ENCODE measurements at regions not wholly inside any gene's neighbourhood (a gene's known extent, or its start where the extent isn't known, plus 50 kb on each side); places are given as distances from the start of the nearest gene placed in this dataset.

DNA sequence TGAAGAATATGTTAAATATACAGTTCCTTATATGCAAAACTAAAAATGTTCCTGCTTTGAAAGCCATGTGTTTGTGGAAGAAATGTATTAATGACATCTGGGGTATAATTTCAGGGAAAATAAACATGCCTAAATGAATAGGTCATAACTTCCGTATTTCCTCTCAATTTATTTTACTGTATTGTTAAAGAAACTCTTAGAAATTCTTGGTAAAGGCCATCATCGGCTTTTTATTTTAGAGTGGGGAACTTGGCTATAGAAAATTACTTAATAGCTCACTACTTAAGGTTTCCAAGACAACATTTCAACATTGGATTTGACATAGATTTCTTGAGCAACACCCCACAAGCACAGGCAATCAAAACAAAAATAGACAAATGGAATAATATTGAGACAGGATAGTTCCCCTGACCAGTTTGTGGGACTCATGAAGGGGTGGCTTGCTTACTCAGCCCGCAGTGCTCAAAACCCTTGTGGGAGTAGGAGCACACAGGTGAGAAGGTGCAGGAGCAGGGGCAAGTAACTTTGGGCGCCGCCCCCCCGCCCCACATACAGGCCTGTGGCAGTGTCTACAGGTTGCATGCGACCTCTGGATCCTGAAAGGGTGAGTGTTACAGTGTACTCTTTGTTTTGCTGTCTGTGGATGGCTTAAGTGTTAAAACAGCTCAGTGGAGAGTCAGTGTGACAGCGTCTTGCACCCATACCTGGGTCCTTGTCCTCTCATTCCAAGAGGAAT, 891.4 kb upstream of the C9orf72 start:
- Histone ChIP-seq H3K27ac (ENCODE audit: low read depth, low read length) (no peak overlapping the region), H3K4me1 (ENCODE audit: control insufficient read depth, low read length) (no peaks in the 10 kb centered on the region)

DNA sequence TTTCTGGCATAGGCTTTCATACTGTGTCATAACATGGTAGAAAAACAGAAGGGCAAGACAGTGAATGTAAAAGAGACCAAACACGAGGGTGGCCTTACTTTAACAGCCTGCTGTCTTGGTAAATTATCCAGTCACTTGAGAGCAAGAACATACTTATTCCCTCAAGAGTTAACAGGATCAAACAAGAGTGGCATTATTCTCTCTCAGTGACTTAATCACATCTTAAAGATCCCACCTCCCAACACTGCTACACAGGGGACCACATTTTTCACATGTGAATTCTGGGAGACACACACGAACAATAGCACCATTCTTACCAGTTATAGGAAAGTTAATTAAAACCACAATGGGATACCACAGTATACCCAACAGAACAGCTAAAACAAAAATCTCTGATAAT, 898.0 kb upstream of the C9orf72 start:
- H3K4me1 ChIP-seq (ENCODE audit: control insufficient read depth, low read length): no peaks in the 10 kb centered on the region
- no peaks in the 10 kb centered on the region for H3F3A ChIP-seq (ENCODE audit: control insufficient read depth, insufficient read depth)
- TF ChIP-seq, protein P1, sequence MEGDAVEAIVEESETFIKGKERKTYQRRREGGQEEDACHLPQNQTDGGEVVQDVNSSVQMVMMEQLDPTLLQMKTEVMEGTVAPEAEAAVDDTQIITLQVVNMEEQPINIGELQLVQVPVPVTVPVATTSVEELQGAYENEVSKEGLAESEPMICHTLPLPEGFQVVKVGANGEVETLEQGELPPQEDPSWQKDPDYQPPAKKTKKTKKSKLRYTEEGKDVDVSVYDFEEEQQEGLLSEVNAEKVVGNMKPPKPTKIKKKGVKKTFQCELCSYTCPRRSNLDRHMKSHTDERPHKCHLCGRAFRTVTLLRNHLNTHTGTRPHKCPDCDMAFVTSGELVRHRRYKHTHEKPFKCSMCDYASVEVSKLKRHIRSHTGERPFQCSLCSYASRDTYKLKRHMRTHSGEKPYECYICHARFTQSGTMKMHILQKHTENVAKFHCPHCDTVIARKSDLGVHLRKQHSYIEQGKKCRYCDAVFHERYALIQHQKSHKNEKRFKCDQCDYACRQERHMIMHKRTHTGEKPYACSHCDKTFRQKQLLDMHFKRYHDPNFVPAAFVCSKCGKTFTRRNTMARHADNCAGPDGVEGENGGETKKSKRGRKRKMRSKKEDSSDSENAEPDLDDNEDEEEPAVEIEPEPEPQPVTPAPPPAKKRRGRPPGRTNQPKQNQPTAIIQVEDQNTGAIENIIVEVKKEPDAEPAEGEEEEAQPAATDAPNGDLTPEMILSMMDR (IDR thresholded peaks at IDR 0.05; ENCODE audit: low read depth, low read length, poor library complexity, severe bottlenecking): no peak
- no peak for TF ChIP-seq EZH2phosphoT487 (IDR thresholded peaks at IDR 0.05; ENCODE audit: borderline replicate concordance, low read length)
- H3K36me3 ChIP-seq (ENCODE audit: control insufficient read depth, low read length): no peaks in the 10 kb centered on the region
- H3K9me3 ChIP-seq (ENCODE audit: control insufficient read depth, insufficient read depth, low read length): no peaks in the 10 kb centered on the region
- no peaks in the 10 kb centered on the region for H4K20me1 ChIP-seq (ENCODE audit: control insufficient read depth, insufficient read depth, low read depth, low read length)
- H3K4me2 ChIP-seq (ENCODE audit: low read length): no peak overlapping the region
- no peak overlapping the region for H3K4me3 ChIP-seq (ENCODE audit: low read length)
- no peaks in the 10 kb centered on the region for H3K27me3 ChIP-seq (ENCODE audit: control insufficient read depth, low read length)
- H3K79me2 ChIP-seq (ENCODE audit: control insufficient read depth, low read length): no peaks in the 10 kb centered on the region
- no peaks in the 10 kb centered on the region for H3K9me2 ChIP-seq (replicated peaks; ENCODE audit: control insufficient read depth, low read length)
- H3K27ac ChIP-seq (ENCODE audit: low read depth, low read length): no peak overlapping the region

More for the DNA sequence above, 891.4 kb upstream of the C9orf72 start:
- H3K27me3 ChIP-seq (ENCODE audit: control insufficient read depth, low read length): no peaks in the 10 kb centered on the region
- TF ChIP-seq, protein P1 (IDR thresholded peaks at IDR 0.05; ENCODE audit: low read depth, low read length, poor library complexity, severe bottlenecking): no peak
- no peak for TF ChIP-seq EZH2phosphoT487 (IDR thresholded peaks at IDR 0.05; ENCODE audit: borderline replicate concordance, low read length)
- H3F3A ChIP-seq (ENCODE audit: control insufficient read depth, insufficient read depth): no peaks in the 10 kb centered on the region
- no peak overlapping the region for H3K4me3 ChIP-seq (ENCODE audit: low read length)
- H3K9me2 ChIP-seq (replicated peaks; ENCODE audit: control insufficient read depth, low read length): no peaks in the 10 kb centered on the region
- H3K4me2 ChIP-seq (ENCODE audit: low read length): no peak overlapping the region
- H3K9me3 ChIP-seq (ENCODE audit: control insufficient read depth, insufficient read depth, low read length): no peaks in the 10 kb centered on the region
- no peaks in the 10 kb centered on the region for H3K79me2 ChIP-seq (ENCODE audit: control insufficient read depth, low read length)
- no peaks in the 10 kb centered on the region for H3K36me3 ChIP-seq (ENCODE audit: control insufficient read depth, low read length)
- no peaks in the 10 kb centered on the region for H4K20me1 ChIP-seq (ENCODE audit: control insufficient read depth, insufficient read depth, low read depth, low read length)

DNA sequence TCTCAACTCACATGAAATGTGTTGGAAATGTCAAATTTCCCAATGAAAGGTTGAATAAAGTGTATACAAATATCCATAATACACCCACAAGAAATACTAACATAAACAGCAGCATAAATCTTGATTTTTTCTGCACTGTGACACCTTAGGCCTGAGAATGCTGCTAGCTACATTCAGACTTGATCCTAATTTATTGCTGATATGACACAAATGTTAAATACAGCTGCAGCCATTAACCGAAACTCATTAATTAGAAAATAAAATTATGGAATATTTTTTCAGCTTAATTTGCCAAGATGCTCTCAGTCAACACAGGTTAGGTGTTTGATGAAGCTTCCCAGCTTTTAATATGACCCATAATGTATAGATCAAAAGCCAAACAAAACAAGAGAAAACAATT, 914.3 kb upstream of the C9orf72 start:
- H3F3A ChIP-seq (ENCODE audit: control insufficient read depth, insufficient read depth): no peaks in the 10 kb centered on the region
- TF ChIP-seq EZH2phosphoT487 (IDR thresholded peaks at IDR 0.05; ENCODE audit: borderline replicate concordance, low read length): no peak
- TF ChIP-seq, protein P1 (IDR thresholded peaks at IDR 0.05; ENCODE audit: low read depth, low read length, poor library complexity, severe bottlenecking): no peak
- no peak overlapping the region for H3K4me2 ChIP-seq (ENCODE audit: low read length)
- H3K27me3 ChIP-seq (ENCODE audit: control insufficient read depth, low read length): no peaks in the 10 kb centered on the region
- 0 out of 2 replicates have a peak, but pooled peaks cover 4% of the 10 kb centered on the region for H3K9me3 ChIP-seq (ENCODE audit: control insufficient read depth, insufficient read depth, low read length)
- H3K4me3 ChIP-seq (ENCODE audit: low read length): no peak overlapping the region
- no peaks in the 10 kb centered on the region for H3K4me1 ChIP-seq (ENCODE audit: control insufficient read depth, low read length)
- no peaks in the 10 kb centered on the region for H4K20me1 ChIP-seq (ENCODE audit: control insufficient read depth, insufficient read depth, low read depth, low read length)
- H3K36me3 ChIP-seq (ENCODE audit: control insufficient read depth, low read length): no peaks in the 10 kb centered on the region
- H3K79me2 ChIP-seq (ENCODE audit: control insufficient read depth, low read length): no peaks in the 10 kb centered on the region
- H3K9me2 ChIP-seq (replicated peaks; ENCODE audit: control insufficient read depth, low read length): no peaks in the 10 kb centered on the region
- no peak overlapping the region for H3K27ac ChIP-seq (ENCODE audit: low read depth, low read length)

All from DOHH2 (cell line).